Panc1 (cell line): ENCODE measurements at regions not wholly inside any gene's neighbourhood (a gene's known extent, or its start where the extent isn't known, plus 50 kb on each side); places are given as distances from the start of the nearest gene placed in this dataset.

Source experiments
- ATAC-seq: fragments of 200-7000 bp; cut with Tn5 transposase; 2 replicates; pipeline ENCODE4 v1.9.1; 2020; ENCODE audit warnings: mild to moderate bottlenecking, moderate library complexity
- BruUV-seq: library from RNA; stranded (reverse); fragments of 400-500 nt; replicated peaks from 2 replicates; lab custom pipeline; 2021; lab: Mats Ljungman, UMichigan
- CTCF ChIA-PET: fragments of 300-600 bp; sonication (Branson Sonifier 250); formaldehyde crosslinking; loops from one replicate; lab custom pipeline; 2022; ENCODE audit warnings: antibody characterized with exemption; lab: Charles Lee
- POLR2A ChIA-PET: fragments of 300-600 bp; sonication (Branson Sonifier 250); formaldehyde crosslinking; loops from one replicate; lab custom pipeline; 2022; ENCODE audit warnings: antibody characterized with exemption; lab: Charles Lee
- DNase-seq: peaks from one replicate; pipeline ENCODE4 v3.0.0-alpha.2; 2010; ENCODE audit warnings: low read depth, low spot score
- H3K27ac ChIP-seq: 2 replicates; pipeline ENCODE4 v1.5.1; 2011; ENCODE audit warnings: mild to moderate bottlenecking, low read length, inconsistent platforms
- H3K27me3 ChIP-seq: fragments of 200-500 bp; sonication (Bioruptor generic); 2 replicates; pipeline ENCODE4 v1.6.0; 2014; ENCODE audit warnings: low read length, inconsistent platforms; ENCODE audit not compliant: control insufficient read depth, insufficient read depth
- H3K36me3 ChIP-seq: fragments of 200-500 bp; sonication (Bioruptor generic); 2 replicates; pipeline ENCODE4 v1.5.1; 2014; ENCODE audit warnings: inconsistent platforms, mild to moderate bottlenecking, low read length, moderate library complexity; ENCODE audit not compliant: control insufficient read depth, insufficient read depth
- H3K4me1 ChIP-seq: 2 replicates; pipeline ENCODE4 v1.5.1; 2011; ENCODE audit warnings: inconsistent platforms, mild to moderate bottlenecking, low read length, moderate library complexity; ENCODE audit not compliant: control insufficient read depth, insufficient read depth
- H3K4me3 ChIP-seq, 2 experiments: 2 replicates each; pipeline ENCODE4 v1.5.1; 2011 to 2012; ENCODE audit warnings: low read depth in 2 of 2, low read length in 2 of 2, mild to moderate bottlenecking in 2 of 2, inconsistent platforms in 1 of 2, moderate library complexity in 1 of 2
- H3K9me3 ChIP-seq: fragments of 200-500 bp; sonication (Bioruptor generic); 2 replicates; pipeline ENCODE4 v1.5.1; 2014; ENCODE audit warnings: low read depth, mild to moderate bottlenecking, inconsistent platforms, low read length, moderate library complexity; ENCODE audit not compliant: control insufficient read depth, insufficient read depth
- POLR2AphosphoS5 ChIP-seq: IDR thresholded peaks from 2 replicates; pipeline ENCODE4 v1.6.1; 2012; ENCODE audit warnings: mild to moderate bottlenecking, low read depth, low read length, moderate library complexity
- REST ChIP-seq, 2 experiments: IDR thresholded peaks; 2 replicates each; pipeline ENCODE4 v1.6.1; 2011 to 2012; ENCODE audit warnings: low read depth in 2 of 2, control low read depth in 1 of 2, low read length in 1 of 2, mild to moderate bottlenecking in 1 of 2, moderate library complexity in 1 of 2; ENCODE audit not compliant: insufficient read depth in 1 of 2
- SIN3A ChIP-seq: IDR thresholded peaks from 2 replicates; pipeline ENCODE4 v1.6.1; 2012; ENCODE audit warnings: low read depth, mild to moderate bottlenecking, low read length, moderate library complexity, borderline replicate concordance; ENCODE audit not compliant: insufficient read depth
- TCF7L2 ChIP-seq: IDR thresholded peaks from 2 replicates; pipeline ENCODE4 v1.6.1; 2011; ENCODE audit warnings: mild to moderate bottlenecking, low read depth, low read length, inconsistent platforms
- in situ Hi-C: cut with HindIII; loops from 2 replicates; pipeline ENCODE4 v1.10.0; 2016; ENCODE audit warnings: low sequenced_read_pairs, low pct_unique_long_range_greater_than_20kb
- intact Hi-C: fragments of 100-400 bp; cut with micrococcal nuclease; formaldehyde crosslinking; loops from one replicate; pipeline ENCODE4 v1.10.0; 2022; ENCODE audit not compliant: unreplicated experiment
- TF ChIP-seq, protein P1 (sequence below): fragments of 450-650 bp; IDR thresholded peaks from 2 replicates; pipeline ENCODE4 v1.5.1; 2017; ENCODE audit warnings: mild to moderate bottlenecking

DNA sequence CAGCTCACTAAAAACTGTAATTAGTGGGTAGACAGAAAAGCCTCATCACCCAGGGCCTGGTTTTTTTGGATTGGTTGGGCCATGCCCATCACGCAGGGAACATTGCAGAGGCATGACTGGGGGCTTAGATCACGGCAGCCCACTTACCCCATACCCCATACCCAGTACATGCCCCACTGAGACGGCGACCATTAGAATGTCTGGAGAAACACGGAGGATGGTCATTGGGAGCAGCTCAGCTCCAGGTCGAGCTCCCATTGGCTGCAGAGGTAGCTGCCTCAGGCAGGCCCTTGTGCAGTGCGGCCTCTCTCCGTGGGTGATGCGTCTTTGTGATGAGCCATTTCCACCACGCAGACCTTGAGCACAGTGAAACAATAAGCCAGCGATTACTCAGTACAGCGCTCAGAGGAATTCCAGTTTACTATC, 204.0 kb downstream of the GADD45G start:
- TF ChIP-seq POLR2AphosphoS5: no peak
- TF ChIP-seq SIN3A: no peak
- TF ChIP-seq TCF7L2: no peak
- TF ChIP-seq, protein P1, sequence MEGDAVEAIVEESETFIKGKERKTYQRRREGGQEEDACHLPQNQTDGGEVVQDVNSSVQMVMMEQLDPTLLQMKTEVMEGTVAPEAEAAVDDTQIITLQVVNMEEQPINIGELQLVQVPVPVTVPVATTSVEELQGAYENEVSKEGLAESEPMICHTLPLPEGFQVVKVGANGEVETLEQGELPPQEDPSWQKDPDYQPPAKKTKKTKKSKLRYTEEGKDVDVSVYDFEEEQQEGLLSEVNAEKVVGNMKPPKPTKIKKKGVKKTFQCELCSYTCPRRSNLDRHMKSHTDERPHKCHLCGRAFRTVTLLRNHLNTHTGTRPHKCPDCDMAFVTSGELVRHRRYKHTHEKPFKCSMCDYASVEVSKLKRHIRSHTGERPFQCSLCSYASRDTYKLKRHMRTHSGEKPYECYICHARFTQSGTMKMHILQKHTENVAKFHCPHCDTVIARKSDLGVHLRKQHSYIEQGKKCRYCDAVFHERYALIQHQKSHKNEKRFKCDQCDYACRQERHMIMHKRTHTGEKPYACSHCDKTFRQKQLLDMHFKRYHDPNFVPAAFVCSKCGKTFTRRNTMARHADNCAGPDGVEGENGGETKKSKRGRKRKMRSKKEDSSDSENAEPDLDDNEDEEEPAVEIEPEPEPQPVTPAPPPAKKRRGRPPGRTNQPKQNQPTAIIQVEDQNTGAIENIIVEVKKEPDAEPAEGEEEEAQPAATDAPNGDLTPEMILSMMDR: no peak
- no peak for TF ChIP-seq REST (IDR thresholded peaks at IDR 0.05; ENCODE audit: insufficient read depth in 1 of 2, low read depth in 2 of 2, low read length in 1 of 2)
- DNase-seq (no peak), ATAC-seq (no peak)
- in situ Hi-C loops (no loop called here), intact Hi-C loops (no loop called here)
- H3K9me3 ChIP-seq: no peaks in the 10 kb centered on the region
- POLR2A ChIA-PET: no interaction called here
- no peaks in the 10 kb centered on the region for H3K36me3 ChIP-seq
- no peak overlapping the region for H3K27ac ChIP-seq
- BruUV-seq: no TSS peak
- H3K27me3 ChIP-seq: no peaks in the 10 kb centered on the region
- H3K4me1 ChIP-seq: no peaks in the 10 kb centered on the region
- no peak overlapping the region for H3K4me3 ChIP-seq
- CTCF ChIA-PET: no interaction called here

DNA sequence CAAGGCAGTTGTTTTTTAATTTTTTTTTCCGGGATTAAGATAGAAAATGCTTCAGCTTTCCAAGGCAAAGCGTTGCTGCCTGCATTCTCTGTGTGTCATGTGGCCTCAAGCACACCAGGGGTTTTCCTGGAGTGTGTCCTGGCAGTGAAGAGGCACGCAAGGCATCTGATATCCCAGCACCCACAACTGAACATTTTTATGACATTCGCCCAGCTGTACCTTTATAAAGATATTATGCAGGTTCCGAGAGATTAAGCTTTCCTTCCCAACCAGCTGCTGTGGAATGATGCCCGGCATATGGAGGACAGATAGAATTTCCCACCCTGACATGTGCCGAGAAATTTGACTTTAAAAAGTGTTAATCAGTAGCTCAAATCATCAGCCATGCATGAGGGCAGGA, 205.6 kb downstream of the GADD45G start:
- intact Hi-C loops (no loop called here), in situ Hi-C loops (no loop called here)
- POLR2A ChIA-PET: no interaction called here
- H3K4me1 ChIP-seq: no peaks in the 10 kb centered on the region
- no peaks in the 10 kb centered on the region for H3K9me3 ChIP-seq
- ATAC-seq: no peak
- H3K27me3 ChIP-seq: no peaks in the 10 kb centered on the region
- H3K36me3 ChIP-seq: no peaks in the 10 kb centered on the region
- H3K4me3 ChIP-seq: no peak overlapping the region
- CTCF ChIA-PET: no interaction called here
- TF ChIP-seq, protein P1: no peak
- TF ChIP-seq TCF7L2 (no peak), REST (IDR thresholded peaks at IDR 0.05; ENCODE audit: insufficient read depth in 1 of 2, low read depth in 2 of 2, low read length in 1 of 2) (no peak), SIN3A (no peak), POLR2AphosphoS5 (no peak)
- BruUV-seq: no TSS peak
- DNase-seq: no peak
- H3K27ac ChIP-seq: no peak overlapping the region
